IPS-15b (cell line): ENCODE measurements at regions not wholly inside any gene's neighbourhood (a gene's known extent, or its start where the extent isn't known, plus 50 kb on each side); places are given as distances from the start of the nearest gene placed in this dataset.
A peak's percentile ranks its signal among the peaks of the same experiment; 100 is the strongest.
"Not testable (repeated sequence)": the region's sequence is repeated elsewhere in the genome, so short reads cannot be mapped to it uniquely, and the experiment has no call there.

ENCODE experiments used
- H3K27me3 ChIP-seq: one replicate; pipeline ENCODE4 v1.6.1; 2013; ENCODE audit warnings: low read length; ENCODE audit not compliant: control insufficient read depth, insufficient read depth
- H3K36me3 ChIP-seq: one replicate; pipeline ENCODE4 v1.6.1; 2013; ENCODE audit warnings: low read length; ENCODE audit not compliant: control insufficient read depth, insufficient read depth
- H3K4me1 ChIP-seq: one replicate; pipeline ENCODE4 v1.6.1; 2013; ENCODE audit warnings: mild to moderate bottlenecking, low read length; ENCODE audit not compliant: control insufficient read depth, insufficient read depth
- H3K4me3 ChIP-seq: one replicate; pipeline ENCODE4 v1.5.1; 2013; ENCODE audit warnings: low read depth, low read length
- H3K9ac ChIP-seq: one replicate; pipeline ENCODE4 v1.6.1; 2013; ENCODE audit warnings: low read depth, mild to moderate bottlenecking, low read length
- H3K9me3 ChIP-seq: one replicate; pipeline ENCODE4 v1.6.1; 2013; ENCODE audit warnings: mild to moderate bottlenecking, low read length; ENCODE audit not compliant: control insufficient read depth, insufficient read depth

GRCh38 chr10:76815505-76815904, 822.1 kb downstream of the KCNMA1 start:
- H3K9me3 ChIP-seq, H3K4me1 ChIP-seq, H3K36me3 ChIP-seq, H3K9ac ChIP-seq, H3K4me3 ChIP-seq, H3K27me3 ChIP-seq: not testable (repeated sequence)

GRCh38 chr10:76811430-76811829, 826.2 kb downstream of the KCNMA1 start:
- Histone ChIP-seq H3K36me3 (no peaks in the 10 kb centered on the region), H3K4me1 (no peaks in the 10 kb centered on the region), H3K27me3 (no peaks in the 10 kb centered on the region), H3K9ac (no peak overlapping the region), H3K4me3 (no peak overlapping the region), H3K9me3 (no peaks in the 10 kb centered on the region)

- H3K9ac ChIP-seq, result no peak overlapping the region
- H3K4me3 ChIP-seq, result no peak overlapping the region
- no peaks in the 10 kb centered on the region for H3K27me3 ChIP-seq
- no peaks in the 10 kb centered on the region for H3K4me1 ChIP-seq
- no peaks in the 10 kb centered on the region for H3K36me3 ChIP-seq
- no peaks in the 10 kb centered on the region for H3K9me3 ChIP-seq
These were observed 849.2 kb downstream of the KCNMA1 start for GRCh38 chr10:76788452-76788811.

GRCh38 chr10:76787746-76788451, 849.7 kb downstream of the KCNMA1 start:
- Histone ChIP-seq H3K4me3 (no peak overlapping the region), H3K4me1 (no peaks in the 10 kb centered on the region), H3K9ac (no peak overlapping the region), H3K9me3 (no peaks in the 10 kb centered on the region), H3K36me3 (no peaks in the 10 kb centered on the region), H3K27me3 (no peaks in the 10 kb centered on the region)

- no peaks in the 10 kb centered on the region for H3K4me1 ChIP-seq
- H3K9ac ChIP-seq, result no peak overlapping the region
- H3K27me3 ChIP-seq, result no peaks in the 10 kb centered on the region
- H3K9me3 ChIP-seq, result no peaks in the 10 kb centered on the region
- no peak overlapping the region for H3K4me3 ChIP-seq
- no peaks in the 10 kb centered on the region for H3K36me3 ChIP-seq
These were observed 851.0 kb downstream of the KCNMA1 start for GRCh38 chr10:76786504-76787072.

GRCh38 chr10:76784076-76784475, 853.5 kb downstream of the KCNMA1 start:
- H3K27me3 ChIP-seq, result no peaks in the 10 kb centered on the region
- H3K4me1 ChIP-seq, result peaks cover 16% of the 10 kb centered on the region
- H3K4me3 ChIP-seq, result no peak overlapping the region
- H3K36me3 ChIP-seq, result no peaks in the 10 kb centered on the region
- H3K9ac ChIP-seq, result no peak overlapping the region
- H3K9me3 ChIP-seq, result no peaks in the 10 kb centered on the region

- Histone ChIP-seq H3K4me3 (no peak overlapping the region), H3K9ac (no peak overlapping the region), H3K4me1 (peaks cover 24% of the 10 kb centered on the region), H3K9me3 (no peaks in the 10 kb centered on the region), H3K27me3 (no peaks in the 10 kb centered on the region), H3K36me3 (no peaks in the 10 kb centered on the region)
These were observed 857.8 kb downstream of the KCNMA1 start for GRCh38 chr10:76779796-76780301.

- H3K36me3 ChIP-seq, result no peaks in the 10 kb centered on the region
- no peaks in the 10 kb centered on the region for H3K9me3 ChIP-seq
- no peaks in the 10 kb centered on the region for H3K27me3 ChIP-seq
- H3K4me3 ChIP-seq, result peak overlapping the region; percentile 18
- H3K4me1 ChIP-seq, result peaks cover 24% of the 10 kb centered on the region
- no peak overlapping the region for H3K9ac ChIP-seq
These were observed 858.5 kb downstream of the KCNMA1 start for GRCh38 chr10:76778914-76779795.

- Histone ChIP-seq H3K4me3 (no peak overlapping the region), H3K36me3 (no peaks in the 10 kb centered on the region), H3K9me3 (no peaks in the 10 kb centered on the region), H3K27me3 (no peaks in the 10 kb centered on the region), H3K9ac (no peak overlapping the region), H3K4me1 (peaks cover 15% of the 10 kb centered on the region)
These were observed 862.5 kb downstream of the KCNMA1 start for GRCh38 chr10:76774987-76775603.

- Histone ChIP-seq H3K4me3 (no peak overlapping the region), H3K36me3 (no peaks in the 10 kb centered on the region), H3K9me3 (no peaks in the 10 kb centered on the region), H3K27me3 (no peaks in the 10 kb centered on the region), H3K9ac (no peak overlapping the region), H3K4me1 (no peaks in the 10 kb centered on the region)
These were observed 868.0 kb downstream of the KCNMA1 start for GRCh38 chr10:76769582-76769981.

GRCh38 chr10:76769161-76769560, 868.4 kb downstream of the KCNMA1 start:
- Histone ChIP-seq H3K9me3 (no peaks in the 10 kb centered on the region), H3K4me3 (no peak overlapping the region), H3K36me3 (no peaks in the 10 kb centered on the region), H3K27me3 (no peaks in the 10 kb centered on the region), H3K4me1 (no peaks in the 10 kb centered on the region), H3K9ac (no peak overlapping the region)
